ENCODE measurements at regions not wholly inside any gene's neighbourhood (a gene's known extent, or its start where the extent isn't known, plus 50 kb on each side); places are given as distances from the start of the nearest gene placed in this dataset.

GRCh38 chr15:97849183-97849582 is 111.3 kb upstream of the ARRDC4 start:
- no peak for DNase-seq

DNA sequence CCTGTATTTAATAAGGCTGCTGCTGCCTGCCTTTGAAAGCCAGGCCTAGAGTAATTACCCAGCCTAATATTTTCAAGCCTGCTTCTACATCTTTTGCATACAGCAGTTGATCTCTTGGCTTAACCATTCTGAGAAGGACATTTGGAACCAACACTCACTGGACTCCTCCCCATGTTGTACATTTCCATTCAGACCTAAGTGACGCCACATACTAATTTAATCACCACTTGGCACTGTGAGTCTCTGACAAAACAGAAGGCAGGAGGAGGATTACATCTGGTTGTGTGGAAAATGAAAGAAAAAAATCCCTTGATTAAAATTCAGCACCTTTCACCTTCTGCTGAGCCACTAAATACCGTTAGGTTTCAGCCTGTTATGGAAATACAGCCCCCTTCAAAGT is 102.2 kb upstream of the ARRDC4 start:
- DNase-seq: no peak

DNA sequence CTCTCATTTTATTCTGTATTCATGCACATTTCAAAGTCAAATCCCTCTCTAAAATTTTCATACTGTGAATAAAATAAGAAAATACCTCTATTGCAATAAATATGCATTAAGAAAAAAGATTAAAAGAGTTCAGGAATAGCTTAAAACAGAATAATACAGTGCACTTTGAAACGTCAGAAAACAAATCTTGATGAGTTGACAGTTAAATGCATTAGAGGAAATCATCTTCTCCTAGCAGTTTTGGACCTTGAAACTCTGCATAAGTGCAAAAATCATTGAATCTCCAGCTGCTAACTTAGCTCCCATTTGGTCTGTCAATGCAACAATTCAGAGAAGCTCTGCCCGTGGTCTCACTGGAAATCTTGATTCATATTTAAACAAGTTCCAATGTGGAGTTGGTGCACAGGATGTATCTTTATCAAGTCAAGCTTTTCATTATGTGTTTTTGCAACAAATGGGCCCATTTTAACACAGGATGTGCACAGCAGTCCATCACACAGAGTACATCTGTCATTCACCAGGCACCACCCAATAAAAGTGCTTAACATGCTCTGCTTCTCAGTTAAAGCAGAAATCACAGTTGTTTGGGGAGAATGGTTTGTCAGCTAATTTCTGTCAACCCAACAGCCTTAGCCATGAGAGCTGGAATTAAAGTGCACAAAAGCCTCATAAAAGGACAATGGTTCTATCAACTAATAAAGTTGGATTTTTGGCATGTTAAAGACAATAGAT is 98.8 kb upstream of the ARRDC4 start:
- DNase-seq: no peak

DNA sequence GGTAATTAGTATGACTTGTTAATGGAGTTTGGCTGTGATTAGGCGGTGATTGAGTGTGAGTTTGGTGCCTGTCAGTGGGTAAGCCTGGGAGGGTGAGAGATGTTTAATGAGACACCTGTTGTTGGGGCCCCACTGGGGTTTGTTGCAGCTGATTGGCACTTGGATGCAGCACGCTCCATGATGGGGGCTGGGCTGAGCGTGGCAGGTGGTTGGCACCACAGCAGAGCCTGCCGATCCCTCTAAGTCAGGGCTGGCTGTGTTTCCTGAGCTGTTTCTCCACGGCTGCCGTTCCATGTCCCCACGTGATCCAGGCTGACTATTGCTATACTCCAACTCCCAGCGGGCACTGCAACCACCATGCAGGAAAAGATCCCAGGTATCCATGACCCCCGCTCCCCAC is 93.5 kb upstream of the ARRDC4 start:
- DNase-seq: no peak

DNA sequence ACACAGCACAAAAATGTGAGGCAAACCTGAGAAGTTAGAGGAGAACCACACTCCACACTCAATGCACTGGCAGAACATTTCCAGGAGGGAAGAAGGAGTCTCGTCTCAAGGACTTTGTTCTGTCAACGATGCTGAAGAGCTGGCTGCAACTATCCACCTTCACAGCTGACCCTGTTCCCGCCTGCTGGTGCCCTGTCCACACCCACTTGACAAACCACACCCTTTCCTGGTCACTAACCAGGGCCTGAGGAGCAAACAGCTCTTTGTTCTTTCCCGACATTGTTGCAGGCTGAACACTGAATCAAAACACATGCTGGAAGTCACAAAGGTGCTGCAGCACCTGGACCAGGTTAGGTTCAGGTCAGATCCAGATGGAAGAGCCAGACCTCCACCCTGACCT is 92.6 kb upstream of the ARRDC4 start:
- DNase-seq: no peak

DNA sequence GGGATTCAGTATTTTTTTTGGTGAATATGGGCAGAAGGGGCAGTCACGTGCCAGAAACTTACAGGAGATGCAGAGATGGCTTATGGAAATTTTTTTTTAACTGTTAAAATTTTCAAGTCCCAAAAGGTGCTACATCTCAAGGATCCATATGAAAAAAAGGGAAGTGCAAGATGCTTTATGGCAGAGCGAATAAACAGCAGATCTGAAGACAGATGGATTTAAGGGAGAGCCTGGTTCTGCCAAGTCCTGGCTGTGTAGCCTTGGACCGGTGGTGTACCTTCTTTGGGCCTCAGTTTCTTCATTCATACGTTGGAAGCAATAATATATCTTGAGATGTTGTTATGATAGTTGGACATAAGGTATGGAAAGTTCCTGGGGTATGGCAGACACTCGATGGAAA is 91.5 kb upstream of the ARRDC4 start:
- DNase-seq: no peak

DNA sequence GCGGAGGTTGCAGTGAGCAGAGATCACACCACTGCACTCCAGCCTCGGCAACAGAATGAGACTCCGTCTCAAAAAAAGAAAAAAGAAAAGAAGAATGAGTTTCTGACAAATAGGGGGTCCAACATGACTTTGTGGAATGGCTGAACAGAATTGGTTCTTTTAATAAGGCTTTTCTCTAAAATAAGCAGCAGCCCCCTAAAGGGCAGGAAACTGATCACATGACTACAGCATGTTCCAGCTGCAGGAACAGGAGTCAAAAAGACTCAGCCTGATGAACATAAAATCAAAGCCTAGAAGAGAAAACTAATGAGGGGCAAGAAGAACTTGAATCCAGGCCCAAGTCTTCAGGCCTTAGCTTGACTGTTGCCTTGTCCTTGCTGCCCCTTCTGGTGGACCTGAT is 89.7 kb upstream of the ARRDC4 start:
- no peak for DNase-seq

- DNase-seq: no peak
These were observed 86.4 kb upstream of the ARRDC4 start for GRCh38 chr15:97874139-97874538.

DNA sequence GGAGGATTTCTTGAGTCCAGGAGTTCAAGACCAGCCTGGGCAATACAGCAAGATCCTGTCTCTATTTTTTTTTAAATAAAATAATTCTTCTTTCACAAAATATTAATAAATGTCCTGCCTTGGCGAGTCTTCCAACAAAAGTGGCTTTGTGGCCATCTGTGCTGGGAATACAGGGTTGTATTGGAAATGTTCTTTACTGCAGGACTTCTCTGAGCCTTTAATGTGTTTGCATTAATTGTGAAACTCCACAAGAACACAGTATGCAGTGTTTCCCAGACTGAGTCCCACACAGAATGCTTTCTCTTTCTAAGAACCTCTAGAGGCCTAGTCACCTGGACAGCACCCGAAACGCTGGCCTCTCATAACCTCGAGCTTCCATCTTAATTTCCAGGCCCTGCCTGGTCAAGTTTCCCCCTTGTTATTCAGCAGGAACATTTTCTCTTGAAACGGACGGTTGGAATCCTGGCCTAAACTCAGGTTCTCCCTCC is 85.4 kb upstream of the ARRDC4 start:
- DNase-seq: no peak

GRCh38 chr15:97875513-97876280 is 84.8 kb upstream of the ARRDC4 start:
- DNase-seq: no peak

- DNase-seq: no peak
These were observed 84.2 kb upstream of the ARRDC4 start for GRCh38 chr15:97876281-97876675.

DNA sequence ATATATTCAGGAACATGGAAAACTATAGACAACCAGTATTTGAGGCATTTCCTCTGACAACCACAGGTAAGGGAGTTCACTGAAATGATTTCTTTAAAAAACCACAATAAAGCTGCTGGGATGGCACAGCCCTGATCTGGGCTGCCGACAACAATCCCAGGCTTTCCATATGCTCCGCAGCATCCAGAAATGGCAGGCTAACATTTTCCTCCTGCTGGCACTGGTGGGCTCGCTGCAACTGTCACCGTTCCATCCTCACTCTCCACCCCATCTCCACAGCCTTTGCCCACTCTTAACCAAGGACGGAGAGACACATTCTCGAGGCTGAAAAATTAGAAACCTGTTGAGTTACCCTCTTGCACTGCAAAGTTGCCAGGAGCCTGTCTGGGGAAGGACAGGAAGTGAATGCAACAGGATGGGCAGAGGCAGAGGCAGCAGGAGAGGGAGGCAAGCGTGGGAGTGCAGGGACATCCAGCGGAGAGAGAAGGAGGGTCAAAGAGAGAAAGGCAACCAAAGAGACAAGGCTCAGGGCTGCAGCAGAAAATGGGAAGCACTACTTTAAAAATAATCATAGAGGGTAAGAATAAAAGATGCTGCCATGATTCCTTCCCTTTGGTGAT is 79.0 kb upstream of the ARRDC4 start:
- DNase-seq: no peak

DNA sequence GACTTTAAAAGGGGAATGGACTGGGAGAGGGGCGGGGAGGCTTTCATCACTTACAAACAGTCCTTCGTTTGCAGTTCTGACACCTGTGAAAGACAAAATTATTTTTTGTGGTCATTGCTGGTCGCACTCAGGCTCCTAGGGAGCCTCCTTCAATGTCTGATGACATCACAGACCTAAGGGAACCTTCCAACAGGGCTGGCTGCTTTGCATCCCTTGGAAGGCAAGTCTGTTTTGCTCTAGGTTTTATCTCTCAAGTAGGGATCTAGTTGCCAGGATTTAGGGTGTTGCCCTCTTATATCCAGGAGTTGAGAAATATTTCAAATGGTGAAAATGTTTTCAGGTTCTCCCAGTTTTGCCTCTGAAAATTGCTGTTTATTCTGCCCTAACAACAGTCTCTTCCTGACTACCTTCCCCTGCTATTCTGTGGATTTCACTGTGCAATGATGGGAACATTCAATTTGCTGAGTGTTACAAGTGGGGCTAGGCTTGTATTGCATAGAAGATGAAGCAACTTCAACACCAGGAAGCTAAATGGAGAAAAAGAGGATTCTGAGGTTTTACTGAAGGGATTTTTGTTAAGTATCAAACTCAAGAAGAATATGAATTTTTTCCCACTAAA is 75.9 kb upstream of the ARRDC4 start:
- DNase-seq: no peak

GRCh38 chr15:97890307-97890706 is 70.2 kb upstream of the ARRDC4 start:
- no peak for DNase-seq

- DNase-seq: no peak
These were observed 68.2 kb upstream of the ARRDC4 start for GRCh38 chr15:97892167-97892938.

- no peak for DNase-seq
These were observed 66.5 kb upstream of the ARRDC4 start for GRCh38 chr15:97893967-97894366.

DNA sequence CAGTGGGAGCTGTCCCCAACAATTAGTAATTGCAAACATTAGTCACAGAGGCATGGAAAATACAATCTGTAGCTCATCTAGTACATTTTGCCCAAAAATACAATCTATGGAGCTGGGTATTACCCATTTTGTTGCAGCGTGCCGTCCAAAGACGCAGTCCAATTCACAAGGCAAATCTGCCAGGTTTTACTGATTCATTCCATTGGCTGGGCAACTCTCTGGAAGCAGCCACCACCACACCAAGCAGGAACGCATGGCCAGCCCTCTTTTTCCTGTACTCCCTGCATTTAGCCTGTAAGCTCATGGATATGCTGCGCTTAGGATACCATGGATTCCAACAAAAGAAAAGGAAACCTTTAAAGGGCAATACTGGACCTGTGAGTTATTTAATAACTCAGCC is 60.5 kb upstream of the ARRDC4 start:
- DNase-seq: no peak

DNA sequence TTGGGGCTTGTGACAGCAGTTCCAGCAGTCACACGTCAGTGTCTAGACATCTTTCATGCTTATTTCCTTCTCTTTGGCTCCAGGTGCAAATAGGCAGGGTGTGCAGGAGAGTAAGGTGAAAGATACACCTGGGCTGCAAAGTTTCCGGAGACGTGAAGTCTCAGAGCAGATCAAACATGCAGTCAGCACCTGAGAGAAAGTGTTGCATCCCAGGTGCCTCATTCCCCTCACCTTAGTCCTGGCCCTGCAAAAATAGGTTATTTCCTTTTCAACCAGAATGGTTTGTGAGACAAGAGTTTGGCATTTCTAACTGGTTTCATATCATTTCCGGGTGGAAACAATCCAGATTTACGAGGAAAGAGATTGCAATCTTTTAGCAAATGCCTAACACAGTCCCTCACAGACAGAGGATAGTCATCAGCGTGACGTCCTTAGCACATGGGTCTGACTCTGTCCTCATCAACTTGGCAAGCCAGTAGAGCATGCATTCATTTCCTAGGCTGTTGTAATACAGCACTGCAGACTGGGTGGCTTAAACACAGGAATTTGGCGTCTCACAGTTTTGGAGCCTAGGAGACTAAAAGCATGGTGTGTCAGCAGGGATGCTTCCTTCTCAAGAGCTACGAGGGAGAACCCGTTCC is 58.2 kb upstream of the ARRDC4 start:
- DNase-seq: no peak

DNA sequence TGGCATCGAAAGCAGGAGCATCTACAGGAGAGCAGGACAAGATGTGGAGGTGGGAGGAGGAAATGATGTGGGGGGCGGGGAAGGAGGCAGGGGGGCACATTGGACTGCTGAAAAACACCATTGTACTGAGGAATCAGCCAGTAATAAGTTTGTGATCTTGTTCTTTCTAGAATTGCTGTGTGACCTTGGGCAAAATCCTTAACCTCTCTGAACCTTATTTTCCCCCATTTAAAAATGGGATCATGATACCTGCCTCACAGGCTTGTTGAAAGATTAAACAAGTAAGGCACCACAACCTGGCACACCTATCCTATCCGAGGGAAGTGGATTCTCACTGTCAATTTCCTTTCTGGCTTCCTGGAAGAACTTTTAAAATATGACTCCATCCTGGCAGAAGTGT is 56.9 kb upstream of the ARRDC4 start:
- no peak for DNase-seq

- peak; percentile 26 for DNase-seq
These were observed 56.4 kb upstream of the ARRDC4 start for GRCh38 chr15:97903971-97904572.

- peak; percentile 23 for DNase-seq
These were observed 51.1 kb upstream of the ARRDC4 start for GRCh38 chr15:97909291-97909891.
